Common myeloid progenitor, CD34-positive (primary cell): ENCODE measurements at regions not wholly inside any gene's neighbourhood (a gene's known extent, or its start where the extent isn't known, plus 50 kb on each side); places are given as distances from the start of the nearest gene placed in this dataset.

ENCODE experiments used
- CTCF ChIA-PET: fragments of 350-600 bp; sonication (Branson Sonifier 250); formaldehyde crosslinking; loops from one replicate; lab custom pipeline; 2021; ENCODE audit warnings: antibody characterized with exemption; lab: Charles Lee
- POLR2A ChIA-PET: fragments of 350-600 bp; sonication (Branson Sonifier 250); formaldehyde crosslinking; loops from one replicate; lab custom pipeline; 2021; ENCODE audit warnings: antibody characterized with exemption; lab: Charles Lee
- DNase-seq, 3 donors: peaks; one replicate each; pipeline versions ENCODE4 v3.0.0 to v3.0.0-alpha.2; 2013
- H3K27ac ChIP-seq, 2 experiments: 1 replicate in 1 of 2; 2 replicates in 1 of 2; pipeline ENCODE4 v1.7.0; 2013; ENCODE audit warnings: inconsistent platforms in 2 of 2, low read length in 2 of 2, mild to moderate bottlenecking in 2 of 2, low read depth in 1 of 2, moderate library complexity in 1 of 2; ENCODE audit not compliant: severe bottlenecking in 2 of 2, insufficient read depth in 1 of 2, poor library complexity in 1 of 2
- H3K27me3 ChIP-seq, 5 experiments: replicated peaks in 2 of 5; 1 replicate in 3 of 5; 2 replicates in 2 of 5; pipeline versions ENCODE4 v1.6.1 to v1.7.0; 2013; ENCODE audit warnings: low read length in 4 of 5, mild to moderate bottlenecking in 2 of 5, moderate library complexity in 2 of 5, inconsistent platforms in 1 of 5; ENCODE audit not compliant: insufficient read depth in 5 of 5, control insufficient read depth in 4 of 5
- H3K36me3 ChIP-seq, 4 experiments: 1 replicate in 2 of 4; 2 replicates in 2 of 4; pipeline versions ENCODE4 v1.6.1 to v1.7.0; 2013; ENCODE audit warnings: low read length in 3 of 4, control low read depth in 1 of 4, mild to moderate bottlenecking in 1 of 4; ENCODE audit not compliant: control insufficient read depth in 4 of 4, insufficient read depth in 4 of 4
- H3K4me1 ChIP-seq, 4 experiments: 1 replicate in 3 of 4; 2 replicates in 1 of 4; pipeline versions ENCODE4 v1.6.1 to v1.7.1; 2013; ENCODE audit warnings: low read length in 3 of 4, mild to moderate bottlenecking in 3 of 4, control low read depth in 1 of 4, inconsistent platforms in 1 of 4, moderate library complexity in 1 of 4; ENCODE audit not compliant: control insufficient read depth in 4 of 4, insufficient read depth in 4 of 4; ENCODE audit errors: control extremely low read depth in 1 of 4
- H3K4me3 ChIP-seq, 7 experiments: 1 replicate in 4 of 7; 2 replicates in 3 of 7; pipeline versions ENCODE4 v1.5.1 to v1.7.0; 2013; ENCODE audit warnings: mild to moderate bottlenecking in 7 of 7, low read length in 6 of 7, moderate library complexity in 6 of 7, inconsistent platforms in 2 of 7, low read depth in 2 of 7, control low read depth in 1 of 7; ENCODE audit not compliant: insufficient read depth in 4 of 7, control insufficient read depth in 1 of 7; ENCODE audit errors: extremely low read depth in 1 of 7
- H3K9me3 ChIP-seq, 5 experiments: 1 replicate in 4 of 5; 2 replicates in 1 of 5; pipeline versions ENCODE4 v1.6.1 to v1.7.1; 2013; ENCODE audit warnings: low read length in 4 of 5, mild to moderate bottlenecking in 2 of 5, inconsistent platforms in 1 of 5, low read depth in 1 of 5, moderate library complexity in 1 of 5; ENCODE audit not compliant: control insufficient read depth in 4 of 5, insufficient read depth in 2 of 5; ENCODE audit errors: control extremely low read depth in 1 of 5
- WGBS: methylation state at CpG from one replicate; pipeline ENCODE4 v1.1.5; 2013; ENCODE audit not compliant: insufficient coverage; 5-methylcytosine and 5-hydroxymethylcytosine counted together

DNA sequence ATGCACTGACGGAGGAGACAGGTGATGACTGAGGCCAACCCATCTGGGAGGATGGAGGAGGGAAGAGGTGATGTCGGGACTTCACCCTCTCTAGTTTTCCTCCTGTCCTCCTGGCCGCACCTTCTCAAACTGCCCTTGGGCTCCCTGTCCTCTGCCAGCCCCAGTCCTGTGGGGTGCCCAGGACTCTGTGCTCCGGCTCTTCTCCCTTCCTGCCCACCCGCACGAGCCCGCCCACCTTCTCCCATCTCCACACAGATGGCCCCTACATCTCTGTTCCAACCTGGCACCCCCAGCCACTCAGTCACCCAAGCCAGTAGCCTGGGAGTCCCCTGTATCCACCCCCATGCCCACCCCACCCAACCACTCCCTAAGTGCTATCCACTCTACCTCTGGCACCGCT is 206.7 kb upstream of the LINGO1 start:
- Histone ChIP-seq H3K4me1 (peaks cover 0 to 4% (median under 1%) of the 10 kb centered on the region in 4 experiments), H3K9me3 (no peaks in the 10 kb centered on the region), H3K27me3 (peaks cover 0 to 15% (median 0%) of the 10 kb centered on the region in 5 experiments), H3K36me3 (no peaks in the 10 kb centered on the region), H3K4me3 (no peak overlapping the region), H3K27ac (no peak overlapping the region)
- no peak for DNase-seq
- CTCF ChIA-PET = no interaction called here
- WGBS = 89% methylated on average over 5 of the region's 8 CpGs
- POLR2A ChIA-PET = no interaction called here

DNA sequence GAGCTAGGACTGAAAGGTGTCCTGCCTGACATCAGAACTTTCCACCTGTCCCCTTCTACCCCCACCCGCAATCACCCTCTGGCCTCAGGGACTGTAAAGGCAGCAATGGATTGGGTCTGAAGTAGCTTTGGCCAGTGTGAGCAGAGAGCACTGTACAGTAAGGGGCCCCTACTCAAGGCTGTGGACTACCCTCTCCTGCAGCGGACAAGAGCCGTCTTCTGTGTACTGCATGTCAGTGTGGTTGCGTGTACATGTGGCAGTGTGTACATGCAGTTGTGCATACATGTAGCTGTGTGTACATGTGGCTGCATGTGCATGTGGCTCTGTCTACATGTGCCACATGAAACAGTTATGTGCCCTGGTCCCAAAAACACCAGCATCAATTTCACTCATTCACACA is 205.9 kb upstream of the LINGO1 start:
- ChIA-PET POLR2A (interaction anchor here (0.5 kb wide), 1 partner anchor 733 kb away, joined by 3 read pairs; no protein-coding TSS in a partner anchor), CTCF (interaction anchor here (1.0 to 1.1 kb wide), 2 partner anchors 8 to 15 kb away, joined by 3 to 4 read pairs; no protein-coding TSS in a partner anchor)
- Histone ChIP-seq H3K27me3 (peaks cover 0 to 15% (median 0%) of the 10 kb centered on the region in 5 experiments), H3K27ac (no peak overlapping the region), H3K4me1 (peaks cover 0 to 6% (median under 1%) of the 10 kb centered on the region in 4 experiments), H3K36me3 (no peaks in the 10 kb centered on the region), H3K4me3 (no peak overlapping the region), H3K9me3 (peaks cover 0 to 3% (median 0%) of the 10 kb centered on the region in 5 experiments)
- no peak for DNase-seq
- 100% methylated on average over 2 of the region's 4 CpGs for WGBS

DNA sequence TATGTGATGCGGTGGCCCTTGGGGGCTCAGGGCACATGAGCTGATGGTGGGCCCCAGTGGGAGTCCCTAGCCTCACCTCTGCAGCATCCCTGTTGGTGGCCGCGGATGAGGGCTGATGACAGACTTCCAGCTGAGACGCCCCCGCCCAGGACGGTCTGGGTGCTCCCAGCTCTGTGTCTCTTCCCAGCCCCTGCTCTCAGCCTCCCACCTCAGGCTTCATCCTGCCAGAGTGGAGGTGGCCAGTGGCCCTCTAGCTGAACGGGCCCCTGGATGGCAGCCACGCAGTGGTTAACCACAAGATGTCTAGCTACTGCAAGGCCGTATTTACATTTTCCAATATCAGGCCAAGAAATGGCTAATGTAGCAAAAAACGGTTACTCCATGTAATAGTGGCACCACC is 205.3 kb upstream of the LINGO1 start:
- WGBS = 51% methylated on average over 7 of the region's 10 CpGs
- Histone ChIP-seq H3K4me1 (peaks cover 0 to 11% (median 2%) of the 10 kb centered on the region in 4 experiments), H3K27ac (no peak overlapping the region), H3K27me3 (peaks cover 0 to 15% (median 0%) of the 10 kb centered on the region in 5 experiments), H3K9me3 (peaks cover 0 to 3% (median 0%) of the 10 kb centered on the region in 5 experiments), H3K36me3 (no peaks in the 10 kb centered on the region), H3K4me3 (no peak overlapping the region)
- ChIA-PET CTCF (interaction anchor here (1.0 to 1.1 kb wide), 2 partner anchors 9 to 15 kb away, joined by 3 to 4 read pairs; no protein-coding TSS in a partner anchor), POLR2A (interaction anchor here (0.5 kb wide), 1 partner anchor 733 kb away, joined by 3 read pairs; no protein-coding TSS in a partner anchor)
- DNase-seq = peak in 1 of 3 donors; percentile 13

DNA sequence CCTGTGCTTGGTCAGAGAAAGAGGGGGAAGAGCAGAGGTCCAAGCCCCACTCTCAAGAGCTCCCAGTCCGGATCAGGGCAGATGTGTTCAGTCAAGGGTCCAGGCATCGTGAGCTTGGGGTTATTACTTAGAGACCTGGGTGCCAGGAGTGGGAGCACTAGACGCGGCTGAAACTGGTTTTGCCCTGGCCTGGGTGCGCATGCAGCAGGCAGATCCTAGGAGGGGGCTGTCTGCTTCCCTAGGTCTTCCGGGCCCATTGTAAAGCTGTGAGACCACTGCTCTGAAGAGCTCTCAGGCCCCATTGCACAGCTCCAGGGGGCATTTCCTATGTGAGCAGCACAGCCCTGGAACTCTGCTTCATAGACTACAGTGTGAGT is 204.9 kb upstream of the LINGO1 start:
- Histone ChIP-seq H3K36me3 (no peaks in the 10 kb centered on the region), H3K4me3 (no peak overlapping the region), H3K27me3 (peaks cover 0 to 15% (median 0%) of the 10 kb centered on the region in 5 experiments), H3K27ac (no peak overlapping the region), H3K9me3 (peaks cover 0 to 3% (median 0%) of the 10 kb centered on the region in 5 experiments), H3K4me1 (peaks cover 0 to 12% (median 2%) of the 10 kb centered on the region in 4 experiments)
- ChIA-PET POLR2A (no interaction called here), CTCF (interaction anchor here (1.0 to 1.1 kb wide), 2 partner anchors 9 to 16 kb away, joined by 3 to 4 read pairs; no protein-coding TSS in a partner anchor)
- no peak for DNase-seq
- 100% methylated on average over 6 of the region's 6 CpGs for WGBS

DNA sequence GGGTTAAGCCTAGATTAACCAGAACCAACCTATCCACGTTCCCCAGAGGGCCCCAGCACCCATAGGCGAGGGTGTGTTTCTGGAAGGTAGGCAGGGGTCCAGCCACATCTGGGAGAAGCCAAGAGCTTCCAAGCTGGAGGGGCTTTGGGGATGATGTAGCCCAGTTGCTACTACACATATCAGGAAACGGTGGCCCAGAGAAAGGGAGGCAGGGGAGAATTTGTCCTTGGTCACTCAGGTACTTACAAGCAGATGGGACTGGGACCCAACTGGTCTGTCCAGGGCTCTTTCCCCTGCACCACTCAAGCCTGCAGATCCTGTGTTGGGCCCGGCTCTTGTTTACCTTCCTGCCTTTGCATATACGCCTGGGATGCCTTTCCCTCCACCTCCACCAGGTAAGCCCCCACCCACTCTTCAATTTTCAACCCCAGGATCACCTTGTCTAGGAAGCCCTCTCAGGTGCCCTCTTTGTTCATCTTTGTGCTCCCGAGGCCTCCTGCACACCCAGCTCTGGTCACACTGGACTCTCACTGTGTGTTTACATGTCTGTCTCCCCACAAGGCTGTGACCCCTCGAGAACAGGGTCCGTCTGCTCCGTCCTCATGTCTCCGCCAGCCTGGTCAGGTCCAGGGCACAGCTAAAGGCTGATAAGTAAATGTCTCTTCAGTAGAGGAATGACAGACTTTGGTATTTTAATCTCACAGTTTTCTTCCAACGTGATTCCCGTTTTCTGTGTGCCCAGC is 204.4 kb upstream of the LINGO1 start:
- Histone ChIP-seq H3K4me1 (peaks cover 0 to 14% (median 2%) of the 10 kb centered on the region in 4 experiments), H3K9me3 (peaks cover 0 to 3% (median 0%) of the 10 kb centered on the region in 5 experiments), H3K27me3 (peaks cover 0 to 13% (median 0%) of the 10 kb centered on the region in 5 experiments), H3K27ac (no peak overlapping the region), H3K36me3 (no peaks in the 10 kb centered on the region), H3K4me3 (no peak overlapping the region)
- ChIA-PET CTCF (interaction anchor here (1.1 kb wide), 1 partner anchor 16 kb away, joined by 4 read pairs; no protein-coding TSS in a partner anchor), POLR2A (no interaction called here)
- WGBS = 87% methylated on average over 12 of the region's 12 CpGs
- no peak for DNase-seq

DNA sequence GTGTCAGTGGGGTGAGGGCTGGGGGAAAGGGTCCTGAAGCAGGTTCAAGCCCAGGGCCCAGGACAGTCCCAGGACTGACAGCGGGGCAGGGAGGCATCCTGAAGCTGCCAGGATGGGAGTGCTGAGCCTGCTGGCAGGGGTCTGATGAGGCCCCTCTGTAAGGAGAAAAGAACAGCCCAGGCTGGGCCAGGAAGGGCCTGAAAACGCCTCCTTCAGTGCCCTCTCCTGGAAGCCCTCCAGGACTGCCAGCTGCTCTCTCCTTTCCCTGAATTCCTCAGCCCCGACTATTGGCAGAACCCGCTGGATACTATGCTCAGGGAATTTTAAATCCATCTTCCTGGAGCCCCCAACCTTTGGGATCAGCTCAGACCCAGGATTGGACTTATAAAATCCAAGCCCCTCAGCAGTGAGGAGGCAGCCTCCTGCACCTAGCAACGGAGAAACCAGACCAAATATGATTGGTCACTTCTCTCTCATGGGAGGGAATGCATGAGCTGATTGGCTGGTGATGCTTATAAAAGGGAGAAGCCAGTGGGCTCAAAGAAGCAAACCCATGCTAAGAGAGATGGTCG is 203.5 kb upstream of the LINGO1 start:
- Histone ChIP-seq H3K27ac (no peak overlapping the region), H3K36me3 (no peaks in the 10 kb centered on the region), H3K4me3 (no peak overlapping the region), H3K4me1 (peaks cover 0 to 14% (median 2%) of the 10 kb centered on the region in 4 experiments), H3K27me3 (peaks cover 0 to 10% (median 0%) of the 10 kb centered on the region in 5 experiments), H3K9me3 (peaks cover 0 to 3% (median 0%) of the 10 kb centered on the region in 5 experiments)
- 85% methylated on average over 5 of the region's 6 CpGs for WGBS
- peak in 2 of 3 donors; percentile 42 to 48 for DNase-seq
- ChIA-PET POLR2A (no interaction called here), CTCF (no interaction called here)
